Smooth muscle cell (in vitro differentiated cells): ENCODE measurements at regions not wholly inside any gene's neighbourhood (a gene's known extent, or its start where the extent isn't known, plus 50 kb on each side); places are given as distances from the start of the nearest gene placed in this dataset.

Experiments used
- DNase-seq: peaks from one replicate; lab custom pipeline; 2025; ENCODE audit not compliant: unreplicated experiment; lab: John Stamatoyannopoulos, UW
- H2AFZ ChIP-seq: fragments of 200-600 bp; sonication (generic); 2 replicates; pipeline ENCODE4 v1.6.0; 2016; ENCODE audit warnings: antibody characterized with exemption, low read depth, mild to moderate bottlenecking
- H3F3A ChIP-seq: fragments of 200-600 bp; sonication (generic); 2 replicates; pipeline ENCODE4 v1.6.0; 2017; ENCODE audit warnings: antibody characterized with exemption, low read depth
- H3K27ac ChIP-seq: fragments of 200-600 bp; sonication (generic); 2 replicates; pipeline ENCODE4 v1.5.1; 2016; ENCODE audit warnings: low read depth, mild to moderate bottlenecking
- H3K27me3 ChIP-seq: fragments of 200-600 bp; sonication (generic); 2 replicates; pipeline ENCODE4 v1.6.1; 2016; ENCODE audit warnings: low read depth, mild to moderate bottlenecking
- H3K36me3 ChIP-seq: fragments of 200-600 bp; sonication (generic); 2 replicates; pipeline ENCODE4 v1.5.1; 2016; ENCODE audit warnings: low read depth
- H3K4me1 ChIP-seq: fragments of 200-600 bp; sonication (generic); 2 replicates; pipeline ENCODE4 v1.5.1; 2016; ENCODE audit warnings: low read depth
- H3K4me2 ChIP-seq: fragments of 200-600 bp; sonication (generic); 2 replicates; pipeline ENCODE4 v1.6.0; 2016; ENCODE audit warnings: mild to moderate bottlenecking
- H3K4me3 ChIP-seq: fragments of 200-600 bp; sonication (generic); 2 replicates; pipeline ENCODE4 v1.5.1; 2016; ENCODE audit warnings: mild to moderate bottlenecking
- H3K79me2 ChIP-seq: fragments of 200-600 bp; sonication (generic); 2 replicates; pipeline ENCODE4 v1.6.0; 2016; ENCODE audit warnings: low read depth, mild to moderate bottlenecking
- H3K9ac ChIP-seq: fragments of 200-600 bp; sonication (generic); 2 replicates; pipeline ENCODE4 v1.6.0; 2016; ENCODE audit warnings: low read depth
- H3K9me3 ChIP-seq: fragments of 200-600 bp; sonication (generic); replicated peaks from 2 replicates; pipeline ENCODE4 v1.5.1; 2016; ENCODE audit warnings: low read depth
- H4K20me1 ChIP-seq: fragments of 200-600 bp; sonication (generic); 2 replicates; pipeline ENCODE4 v1.6.0; 2016; ENCODE audit warnings: low read depth
- CTCF ChIP-seq: fragments of 200-600 bp; sonication (generic); IDR thresholded peaks from 2 replicates; pipeline ENCODE4 v1.5.1; 2017; ENCODE audit warnings: borderline replicate concordance, mild to moderate bottlenecking, antibody characterized with exemption; ENCODE audit not compliant: insufficient read depth, poor library complexity, severe bottlenecking
- WGBS: methylation state at CpG from one replicate; pipeline ENCODE4 v1.1.7; 2016; ENCODE audit warnings: low lambda C conversion rate; 5-methylcytosine and 5-hydroxymethylcytosine counted together

- peak overlapping the region; percentile 4 for H3K9ac ChIP-seq
- H3K27me3 ChIP-seq = no peaks in the 10 kb centered on the region
- DNase-seq = no peak
- no peak overlapping the region for H3K4me2 ChIP-seq
- H4K20me1 ChIP-seq = no peaks in the 10 kb centered on the region
- no peaks in the 10 kb centered on the region for H3K36me3 ChIP-seq
- no peaks in the 10 kb centered on the region for H3K4me1 ChIP-seq
- TF ChIP-seq CTCF = no peak
- WGBS = 63% methylated on average over 3 of the region's 3 CpGs
- no peak overlapping the region for H3K4me3 ChIP-seq
- H3K79me2 ChIP-seq = no peaks in the 10 kb centered on the region
- no peaks in the 10 kb centered on the region for H3K9me3 ChIP-seq
- peak overlapping the region; percentile 48 for H3K27ac ChIP-seq
- H2AFZ ChIP-seq = no peak overlapping the region
- H3F3A ChIP-seq = no peaks in the 10 kb centered on the region
Measured at GRCh38 chr12:91687052-91688017, 458.3 kb downstream of the BTG1 start.

DNA sequence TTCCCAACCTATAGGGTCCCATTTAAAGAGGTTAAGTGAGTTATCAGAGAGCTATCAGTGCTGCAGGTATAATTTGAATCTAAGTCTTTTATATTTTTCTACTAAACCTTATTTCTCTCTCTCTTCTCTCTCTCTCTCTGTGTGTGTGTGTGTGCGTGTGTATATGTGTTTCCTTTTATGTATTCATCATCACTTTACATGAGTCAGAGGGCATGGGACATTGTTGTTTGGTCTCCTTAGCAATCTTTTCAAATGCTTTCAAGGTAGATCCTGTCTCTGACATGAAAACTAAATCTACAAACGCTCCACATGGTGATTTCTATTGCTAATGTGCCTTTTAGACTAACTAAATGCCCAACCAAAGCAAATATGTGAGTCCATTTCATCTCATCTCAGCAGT, 459.7 kb downstream of the BTG1 start:
- no peak for TF ChIP-seq CTCF
- Histone ChIP-seq H3K79me2 (no peaks in the 10 kb centered on the region), H3K9ac (peak overlapping the region; percentile 13), H3K4me1 (no peaks in the 10 kb centered on the region), H3K27ac (peak overlapping the region; percentile 48), H3K36me3 (no peaks in the 10 kb centered on the region), H3K4me2 (no peak overlapping the region), H3K27me3 (no peaks in the 10 kb centered on the region), H3K9me3 (no peaks in the 10 kb centered on the region), H3F3A (no peaks in the 10 kb centered on the region), H2AFZ (no peak overlapping the region), H4K20me1 (no peaks in the 10 kb centered on the region), H3K4me3 (no peak overlapping the region)
- WGBS = 73% methylated on average over 2 of the region's 2 CpGs
- DNase-seq = no peak

GRCh38 chr12:91681751-91682150, 463.9 kb downstream of the BTG1 start:
- H3K27ac ChIP-seq = no peak overlapping the region
- no peak overlapping the region for H2AFZ ChIP-seq
- no peaks in the 10 kb centered on the region for H4K20me1 ChIP-seq
- H3K4me3 ChIP-seq = no peak overlapping the region
- H3F3A ChIP-seq = no peaks in the 10 kb centered on the region
- H3K4me1 ChIP-seq = no peaks in the 10 kb centered on the region
- DNase-seq = no peak
- TF ChIP-seq CTCF = no peak
- no peak overlapping the region for H3K4me2 ChIP-seq
- no peaks in the 10 kb centered on the region for H3K36me3 ChIP-seq
- no peaks in the 10 kb centered on the region for H3K27me3 ChIP-seq
- no peaks in the 10 kb centered on the region for H3K9me3 ChIP-seq
- no peaks in the 10 kb centered on the region for H3K79me2 ChIP-seq
- 97% methylated on average over 11 of the region's 11 CpGs for WGBS
- H3K9ac ChIP-seq = no peak overlapping the region
